A673 (cell line): ENCODE measurements at regions not wholly inside any gene's neighbourhood (a gene's known extent, or its start where the extent isn't known, plus 50 kb on each side); places are given as distances from the start of the nearest gene placed in this dataset.

Experiments used
- CTCF ChIP-seq: fragments of 300-800, 200-600 bp; sonication (generic); conservative IDR thresholded peaks from 2 replicates; pipeline ENCODE4 v1.5.1; 2017; ENCODE audit warnings: low read depth, mild to moderate bottlenecking, antibody characterized with exemption, low read length, moderate library complexity, mixed read lengths
- EZH2 ChIP-seq: fragments of 200-600 bp; sonication (generic); IDR thresholded peaks from 2 replicates; pipeline ENCODE4 v1.6.1; 2017; ENCODE audit warnings: borderline replicate concordance, low read depth, mild to moderate bottlenecking, mixed read lengths, antibody characterized with exemption, low read length; ENCODE audit not compliant: poor library complexity, severe bottlenecking

- TF ChIP-seq CTCF, result no peak
- TF ChIP-seq EZH2, result no peak
These were observed 141.9 kb upstream of the RASA1 start for GRCh38 chr5:87125766-87126165.
